Fibroblast of the conjunctiva (primary cell): ENCODE measurements at regions not wholly inside any gene's neighbourhood (a gene's known extent, or its start where the extent isn't known, plus 50 kb on each side); places are given as distances from the start of the nearest gene placed in this dataset.
"Not testable (repeated sequence)": the region's sequence is repeated elsewhere in the genome, so short reads cannot be mapped to it uniquely, and the experiment has no call there.

Source experiments
- DNase-seq: peaks from one replicate; pipeline ENCODE4 v3.0.0-alpha.2; 2010; ENCODE audit warnings: low read depth

DNA sequence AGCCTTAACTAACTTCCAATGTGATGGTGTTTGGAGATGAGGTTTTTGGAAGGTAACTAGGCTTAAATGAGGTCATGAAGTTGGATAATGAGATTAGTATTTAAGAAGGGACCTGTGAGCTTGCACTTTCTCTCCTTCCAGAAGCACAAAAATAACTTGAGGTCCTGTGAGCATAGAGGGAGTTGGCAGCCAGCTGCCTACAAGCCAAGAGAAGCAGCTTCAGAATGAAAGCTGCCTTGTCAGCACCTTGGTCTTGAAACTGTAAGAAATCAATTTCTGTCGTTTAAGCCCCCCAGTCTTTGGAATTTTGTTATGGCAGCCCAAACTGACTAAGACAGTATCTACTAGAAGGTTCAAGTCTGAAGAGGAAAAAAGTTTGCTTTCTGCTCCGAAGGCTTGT lies 280.2 kb upstream of the GALNTL6 start:
- no peak for DNase-seq

DNA sequence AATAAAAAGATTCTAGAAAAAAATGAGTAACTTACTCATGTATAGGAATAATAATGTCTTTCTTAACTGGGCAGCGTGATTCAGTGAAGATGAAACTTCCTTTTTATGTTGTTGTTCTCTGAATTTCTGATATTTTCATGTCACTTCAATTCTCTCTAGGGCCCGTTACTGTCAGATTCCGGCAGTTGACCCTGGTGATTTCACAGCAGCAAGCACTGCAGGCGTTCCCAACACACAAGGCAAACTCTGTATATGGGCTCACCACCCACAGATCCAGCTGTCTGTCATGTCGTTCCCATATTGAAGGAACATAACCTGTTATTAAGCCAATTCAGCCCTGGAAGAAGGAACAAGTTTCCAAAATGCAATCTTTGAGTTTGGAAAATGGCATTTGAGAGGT lies 288.3 kb upstream of the GALNTL6 start:
- no peak for DNase-seq

DNA sequence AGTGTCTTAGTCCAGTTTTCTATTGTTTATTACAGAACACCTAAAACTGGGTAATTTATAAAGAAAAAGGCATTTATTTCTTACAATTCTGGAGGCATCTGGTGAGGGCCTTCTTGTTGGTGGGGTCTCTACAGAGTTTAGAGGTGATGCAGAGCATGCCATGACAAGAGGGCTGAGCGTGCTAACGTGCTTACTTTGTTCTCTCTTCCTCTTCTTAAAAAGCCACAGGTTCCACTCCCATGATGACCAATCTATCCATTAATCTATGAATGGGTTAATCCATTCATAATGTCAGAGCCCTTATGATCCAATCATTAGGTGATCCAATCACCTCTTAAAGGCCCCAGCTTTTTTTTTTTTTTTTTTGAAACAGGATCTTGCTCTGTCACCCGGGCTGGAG lies 291.5 kb upstream of the GALNTL6 start:
- DNase-seq = no peak

DNA sequence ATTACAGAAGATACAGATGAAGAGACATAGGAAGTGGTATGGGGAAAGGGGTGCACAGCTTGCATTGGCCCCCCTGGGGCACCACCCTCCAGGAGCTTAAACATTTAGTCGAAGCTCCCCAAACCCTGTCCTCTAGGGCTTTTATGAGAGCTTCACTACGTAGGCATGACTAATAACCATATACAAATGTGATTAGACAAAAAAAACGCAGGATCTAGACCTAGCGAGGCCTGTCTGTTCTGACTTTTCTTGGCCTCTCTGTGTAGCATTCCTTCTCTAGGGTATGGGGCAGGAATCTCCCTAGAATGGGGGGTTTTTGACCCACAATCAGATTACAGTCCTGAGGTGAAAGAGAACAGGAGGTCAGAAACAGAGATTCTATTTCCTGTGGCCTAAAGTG lies 293.7 kb upstream of the GALNTL6 start:
- no peak for DNase-seq

DNA sequence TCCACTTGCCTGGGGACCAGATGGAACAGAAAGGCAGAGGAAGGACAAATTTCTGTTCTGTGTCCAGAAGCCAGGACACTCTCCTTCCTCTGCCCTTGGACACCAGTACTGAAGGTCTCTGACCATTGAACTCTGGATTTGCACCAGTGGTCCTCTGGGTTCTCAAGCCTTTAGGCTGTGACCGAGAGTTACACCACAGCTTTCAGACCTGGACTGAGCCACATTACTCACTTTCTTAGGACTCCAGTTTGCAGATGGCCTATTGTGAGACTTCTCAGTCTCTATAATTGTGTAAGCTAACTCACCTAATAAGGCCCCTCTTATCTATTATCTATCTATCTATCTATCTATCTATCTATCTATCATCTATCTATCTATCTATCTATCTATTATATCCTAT lies 295.3 kb upstream of the GALNTL6 start:
- DNase-seq = no peak

DNA sequence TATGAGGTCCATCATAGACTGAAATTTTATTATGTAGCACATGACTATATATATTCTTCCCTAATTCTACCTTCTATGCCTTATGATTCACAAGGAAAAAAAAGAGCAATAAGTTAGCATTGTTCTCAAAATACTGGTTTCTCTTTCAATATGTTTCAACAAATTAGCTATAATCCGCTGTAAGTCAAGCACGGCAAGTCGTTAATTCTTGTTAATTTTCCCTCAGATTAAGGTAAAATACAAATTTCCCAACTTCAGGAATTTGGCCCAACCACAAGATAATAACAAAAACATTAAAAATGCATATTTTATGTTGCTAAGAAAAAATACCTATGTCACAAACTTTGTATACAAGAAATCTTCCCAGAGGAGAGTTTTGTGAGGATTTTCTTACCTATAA lies 296.5 kb upstream of the GALNTL6 start:
- no peak for DNase-seq

DNA sequence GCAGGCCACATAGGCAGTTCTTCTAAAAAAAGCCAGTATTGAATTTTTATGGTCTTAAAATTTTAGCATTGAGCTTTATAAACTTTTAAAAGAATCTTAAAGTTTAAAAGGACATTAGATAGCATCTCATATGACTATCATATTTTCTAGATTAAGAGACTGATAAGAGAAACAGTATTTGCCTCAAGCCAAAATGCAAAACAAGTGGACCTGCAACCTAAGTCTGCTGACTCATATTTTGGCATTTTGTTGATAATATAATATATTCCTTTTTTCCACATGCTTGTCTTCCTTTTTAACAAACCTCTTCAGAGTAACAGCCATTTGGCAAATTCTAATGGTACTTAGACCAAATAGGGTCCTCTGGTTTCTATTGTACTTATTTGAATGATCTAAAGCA lies 328.5 kb upstream of the GALNTL6 start:
- DNase-seq = no peak

GRCh38 chr4:171478181-171478580 lies 335.0 kb upstream of the GALNTL6 start:
- no peak for DNase-seq

- not testable (repeated sequence) for DNase-seq
These were observed 338.1 kb upstream of the GALNTL6 start for GRCh38 chr4:171475111-171475510.

GRCh38 chr4:171473155-171473554 lies 340.0 kb upstream of the GALNTL6 start:
- DNase-seq = no peak

DNA sequence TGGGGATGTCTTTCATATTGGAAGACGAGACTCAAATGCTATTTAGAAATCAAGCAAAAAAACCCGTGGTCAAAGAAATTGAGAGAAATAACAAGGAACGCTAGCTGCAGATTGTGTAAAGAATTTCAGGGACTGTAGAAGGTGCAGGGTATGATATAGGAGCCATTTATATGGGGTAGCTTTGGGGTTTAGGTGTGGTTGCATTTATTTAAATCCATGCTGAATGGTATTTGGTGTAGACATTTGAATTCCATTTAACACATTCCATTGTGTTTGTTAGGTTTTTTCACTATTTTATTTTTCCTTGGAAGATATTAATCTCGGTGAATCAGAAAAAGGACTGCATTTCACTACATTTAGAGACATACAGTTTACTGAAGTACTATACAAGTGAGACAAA lies 341.0 kb upstream of the GALNTL6 start:
- DNase-seq = no peak

GRCh38 chr4:171464499-171464898 lies 348.7 kb upstream of the GALNTL6 start:
- no peak for DNase-seq

DNA sequence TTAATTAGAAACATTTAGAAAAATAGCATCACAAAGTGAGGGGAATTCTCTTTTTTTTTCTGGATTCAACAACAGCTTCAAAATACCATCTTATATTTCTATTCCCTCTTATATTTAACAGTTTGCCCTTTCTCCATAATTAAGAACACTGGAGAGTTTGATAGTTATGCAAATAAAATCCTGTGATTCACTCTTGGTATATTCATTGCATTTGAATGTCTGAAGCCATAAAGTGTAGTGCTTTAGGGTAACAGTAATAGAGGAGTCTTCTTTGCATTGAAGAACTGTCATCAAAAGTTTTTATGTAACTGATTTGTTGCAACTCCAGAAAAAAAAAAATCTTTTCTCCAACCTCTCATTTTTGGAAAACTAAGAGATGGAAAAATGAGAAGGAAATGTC lies 352.0 kb upstream of the GALNTL6 start:
- DNase-seq = no peak

DNA sequence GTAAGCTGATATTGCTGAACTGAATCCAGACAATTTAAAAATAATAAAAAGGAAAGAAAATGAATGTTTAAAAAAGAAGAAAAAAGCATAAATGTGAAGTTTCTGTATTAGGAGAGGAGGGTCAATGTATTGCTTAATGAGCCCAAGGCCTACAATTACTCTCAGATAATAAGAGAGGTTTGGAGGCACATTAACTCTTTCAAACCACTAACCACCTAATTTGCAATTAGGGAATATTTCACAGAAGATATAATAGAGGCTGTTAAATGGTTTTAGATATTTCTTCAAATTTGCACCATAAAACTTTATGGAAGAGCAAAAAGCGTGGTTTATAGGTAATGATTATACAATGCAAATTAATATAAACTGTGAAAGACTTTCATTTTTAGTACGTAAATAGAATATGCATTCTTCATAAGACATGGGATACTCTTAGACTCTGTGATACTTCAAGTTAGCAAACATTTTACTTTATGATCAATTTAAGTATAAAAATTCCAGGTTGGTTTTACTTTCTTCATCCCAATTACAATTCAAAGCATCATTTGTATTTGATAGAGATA lies 364.2 kb upstream of the GALNTL6 start:
- DNase-seq = no peak

DNA sequence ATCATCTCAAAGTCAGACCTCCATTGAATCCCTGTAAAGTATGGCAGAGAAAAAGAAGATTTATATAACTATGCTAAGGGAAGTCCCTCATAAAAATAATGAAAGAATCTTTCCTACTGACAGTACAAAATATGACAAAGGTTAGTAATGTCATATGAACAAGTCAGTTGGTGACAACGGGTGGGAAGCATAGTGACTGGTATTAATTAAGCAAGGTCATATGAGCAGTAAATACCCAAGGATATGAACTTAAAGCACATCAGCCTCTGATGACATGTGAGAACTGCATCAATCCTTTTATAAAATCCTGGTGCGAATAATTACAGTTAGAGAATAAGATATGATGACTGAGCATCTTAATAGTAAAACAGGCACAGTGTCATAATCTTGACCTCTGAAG lies 364.8 kb upstream of the GALNTL6 start:
- no peak for DNase-seq

DNA sequence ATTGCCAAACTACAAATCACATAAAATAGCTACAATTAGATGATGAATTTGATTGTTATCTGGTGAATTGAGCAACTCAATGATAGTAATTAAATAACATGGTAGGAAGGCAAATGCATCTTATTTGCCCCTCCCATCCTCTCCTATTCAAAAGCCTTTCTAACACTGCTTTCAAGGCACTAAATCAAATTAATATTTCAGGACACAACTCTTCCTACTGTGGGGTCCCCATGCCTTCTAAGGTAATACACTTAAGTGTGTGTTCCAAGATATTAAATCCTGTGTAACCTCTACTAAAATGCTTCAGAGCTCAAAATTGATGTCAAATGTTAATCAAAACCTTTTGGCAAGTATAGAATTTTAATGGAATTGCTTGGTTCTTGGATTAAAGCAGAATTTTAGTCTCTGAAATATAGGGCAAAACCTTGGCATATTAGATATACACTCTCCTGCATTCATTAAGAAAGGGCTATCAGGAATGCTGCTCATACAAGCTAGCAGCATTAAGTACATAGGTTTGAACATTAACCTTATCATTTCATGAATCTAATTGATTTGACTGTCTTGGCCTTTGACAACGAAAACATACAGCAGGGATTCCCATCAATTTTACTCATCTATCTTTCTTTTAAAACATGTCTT lies 371.8 kb upstream of the GALNTL6 start:
- no peak for DNase-seq

- DNase-seq = no peak
These were observed 379.5 kb upstream of the GALNTL6 start for GRCh38 chr4:171433674-171434073.

DNA sequence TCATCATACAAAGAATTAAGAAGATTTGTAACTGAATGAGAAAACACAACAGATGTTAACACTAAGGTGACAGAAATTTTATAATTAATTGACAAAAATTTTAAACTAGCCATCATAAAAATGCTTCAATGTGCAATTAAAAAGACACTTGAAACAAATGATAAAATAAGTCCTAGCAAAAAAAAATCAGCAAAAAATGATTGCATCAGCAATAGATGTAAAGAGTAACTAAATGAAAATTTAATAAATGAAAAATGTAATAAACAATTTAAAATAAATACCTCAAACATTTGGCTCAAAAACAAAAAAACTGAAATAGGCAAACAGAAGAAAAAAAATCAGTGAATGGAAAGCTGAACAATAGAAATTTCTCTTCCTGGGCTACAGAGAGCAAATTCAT lies 380.7 kb upstream of the GALNTL6 start:
- DNase-seq = no peak

DNA sequence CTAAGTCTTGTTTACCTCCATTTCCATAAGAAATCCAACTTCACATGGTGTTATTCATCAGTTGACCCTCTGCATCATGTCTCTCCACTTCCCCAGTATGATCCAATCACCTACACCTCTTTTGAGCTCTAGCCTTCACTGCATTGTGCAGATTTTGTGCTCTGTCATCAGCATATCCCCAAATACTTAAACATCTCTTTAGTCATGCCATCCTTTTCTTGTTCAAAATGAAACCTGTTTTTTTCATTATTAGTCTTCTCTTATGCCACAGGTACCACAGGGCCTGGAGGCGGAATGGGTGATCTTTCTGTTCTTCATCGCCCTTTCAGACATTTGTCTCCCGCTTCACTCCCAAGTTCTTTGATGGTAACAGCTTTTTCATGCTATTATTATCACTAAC lies 382.7 kb upstream of the GALNTL6 start:
- no peak for DNase-seq

GRCh38 chr4:171397175-171397574 lies 416.0 kb upstream of the GALNTL6 start:
- DNase-seq = no peak

DNA sequence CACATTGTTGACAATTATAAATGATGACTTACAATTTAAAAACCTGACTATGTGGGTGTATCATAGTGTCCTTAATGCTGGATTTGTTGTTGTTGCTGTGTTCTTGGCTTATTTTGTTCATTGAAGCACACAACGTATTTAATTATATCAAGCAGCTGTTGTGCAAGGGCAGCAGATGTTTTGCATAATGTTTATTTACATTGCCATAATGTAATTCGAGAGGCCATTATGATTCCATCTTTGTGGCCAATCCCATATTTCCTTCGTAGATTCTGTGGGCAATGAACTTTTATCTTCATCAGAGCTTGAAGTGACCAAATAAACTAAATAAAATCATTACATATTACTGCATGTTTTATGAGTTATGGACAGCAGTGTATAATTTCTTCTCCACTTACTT lies 422.6 kb upstream of the GALNTL6 start:
- no peak for DNase-seq

- no peak for DNase-seq
These were observed 434.9 kb upstream of the GALNTL6 start for GRCh38 chr4:171378323-171378722.

DNA sequence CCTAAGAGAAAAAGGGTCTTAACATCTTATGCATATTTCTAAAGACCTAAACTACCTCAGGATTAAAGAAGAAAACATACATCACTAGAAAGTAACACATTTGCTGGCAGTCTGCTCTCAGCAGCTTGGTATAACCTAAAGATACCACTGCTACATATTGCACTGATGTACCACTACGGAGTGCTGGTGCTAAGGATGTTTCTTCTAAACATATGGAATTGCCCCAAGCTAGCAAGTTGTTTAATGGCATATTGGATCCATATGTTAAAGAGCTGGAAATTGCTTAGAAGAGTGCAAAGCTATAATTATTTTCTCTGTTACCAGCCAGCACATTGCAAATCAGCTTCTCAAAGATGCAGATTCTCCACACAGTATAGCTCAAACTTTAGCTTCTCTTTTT lies 436.5 kb upstream of the GALNTL6 start:
- no peak for DNase-seq

GRCh38 chr4:171353535-171353934 lies 459.7 kb upstream of the GALNTL6 start:
- DNase-seq = no peak

GRCh38 chr4:171348090-171348489 lies 465.1 kb upstream of the GALNTL6 start:
- no peak for DNase-seq
